ENCODE measurements at regions not wholly inside any gene's neighbourhood (a gene's known extent, or its start where the extent isn't known, plus 50 kb on each side); places are given as distances from the start of the nearest gene placed in this dataset.

GRCh38 chr13:90230311-90230710 is 1117.2 kb upstream of the MIR17HG start:
- no peaks in the 10 kb centered on the region for H3K4me1 ChIP-seq
- H3K27me3 ChIP-seq (ENCODE audit: low read depth), result no peaks in the 10 kb centered on the region
- no peaks in the 10 kb centered on the region for H3K36me3 ChIP-seq
- H3K9me3 ChIP-seq (replicated peaks), result no peaks in the 10 kb centered on the region
- no peak for DNase-seq
- TF ChIP-seq CTCF (IDR thresholded peaks at IDR 0.05; ENCODE audit: borderline replicate concordance), result no peak
- no peak overlapping the region for H3K4me3 ChIP-seq
- no peak overlapping the region for H3K27ac ChIP-seq (replicated peaks)
- intact Hi-C loops (cut with micrococcal nuclease), result no loop called here

- H3K27me3 ChIP-seq (ENCODE audit: low read depth), result no peaks in the 10 kb centered on the region
- DNase-seq, result no peak
- no peak overlapping the region for H3K27ac ChIP-seq (replicated peaks)
- no peaks in the 10 kb centered on the region for H3K9me3 ChIP-seq (replicated peaks)
- intact Hi-C loops (cut with micrococcal nuclease), result no loop called here
- H3K4me1 ChIP-seq, result no peaks in the 10 kb centered on the region
- TF ChIP-seq CTCF (IDR thresholded peaks at IDR 0.05; ENCODE audit: borderline replicate concordance), result no peak
- no peak overlapping the region for H3K4me3 ChIP-seq
- H3K36me3 ChIP-seq, result no peaks in the 10 kb centered on the region
These were observed 1115.2 kb upstream of the MIR17HG start for GRCh38 chr13:90232291-90232690.

- Histone ChIP-seq H3K36me3 (no peaks in the 10 kb centered on the region), H3K4me1 (no peaks in the 10 kb centered on the region), H3K27ac (replicated peaks) (no peak overlapping the region), H3K9me3 (replicated peaks) (no peaks in the 10 kb centered on the region), H3K27me3 (ENCODE audit: low read depth) (no peaks in the 10 kb centered on the region), H3K4me3 (no peak overlapping the region)
- intact Hi-C loops (cut with micrococcal nuclease), result no loop called here
- no peak for DNase-seq
- no peak for TF ChIP-seq CTCF (IDR thresholded peaks at IDR 0.05; ENCODE audit: borderline replicate concordance)
These were observed 1113.4 kb upstream of the MIR17HG start for GRCh38 chr13:90233933-90234672.

GRCh38 chr13:90237852-90238251 is 1109.6 kb upstream of the MIR17HG start:
- intact Hi-C loops (cut with micrococcal nuclease), result no loop called here
- Histone ChIP-seq H3K4me3 (no peak overlapping the region), H3K27ac (replicated peaks) (no peak overlapping the region), H3K4me1 (no peaks in the 10 kb centered on the region), H3K27me3 (ENCODE audit: low read depth) (no peaks in the 10 kb centered on the region), H3K36me3 (no peaks in the 10 kb centered on the region), H3K9me3 (replicated peaks) (no peaks in the 10 kb centered on the region)
- DNase-seq, result no peak
- TF ChIP-seq CTCF (IDR thresholded peaks at IDR 0.05; ENCODE audit: borderline replicate concordance), result no peak

- Histone ChIP-seq H3K27ac (replicated peaks) (no peak overlapping the region), H3K36me3 (no peaks in the 10 kb centered on the region), H3K4me3 (no peak overlapping the region), H3K4me1 (no peaks in the 10 kb centered on the region), H3K27me3 (ENCODE audit: low read depth) (no peaks in the 10 kb centered on the region), H3K9me3 (replicated peaks) (no peaks in the 10 kb centered on the region)
- TF ChIP-seq CTCF (IDR thresholded peaks at IDR 0.05; ENCODE audit: borderline replicate concordance), result no peak
- intact Hi-C loops (cut with micrococcal nuclease), result no loop called here
- no peak for DNase-seq
These were observed 1109.1 kb upstream of the MIR17HG start for GRCh38 chr13:90238413-90238812.

All from left ventricle myocardium inferior (tissue), 1 donor.